Upper lobe of left lung (tissue), 6 donors: ENCODE measurements at regions not wholly inside any gene's neighbourhood (a gene's known extent, or its start where the extent isn't known, plus 50 kb on each side); places are given as distances from the start of the nearest gene placed in this dataset.

Source experiments
- ATAC-seq, 2 donors: fragments of 200-7000 bp; cut with Tn5 transposase; one replicate each; pipeline ENCODE4 v1.9.1; 2022; ENCODE audit warnings: mild to moderate bottlenecking in 2 of 2, moderate library complexity in 2 of 2; ENCODE audit not compliant: low FRiP score in 2 of 2
- DNase-seq, 2 donors: peaks; one replicate each; pipeline ENCODE4 v3.0.0-alpha.2; 2019 to 2020
- H3K27ac ChIP-seq, 4 donors: fragments of 200-600 bp; sonication (generic); one replicate each; pipeline ENCODE4 v1.5.1; 2016 to 2019
- H3K27me3 ChIP-seq, 4 donors: fragments of 200-600 bp; sonication (generic); one replicate each; pipeline ENCODE4 v1.5.1; 2017 to 2019
- H3K36me3 ChIP-seq, 4 donors: fragments of 200-600 bp; sonication (generic); one replicate each; pipeline ENCODE4 v1.5.1; 2016 to 2019
- H3K4me1 ChIP-seq, 4 donors: fragments of 200-600 bp; sonication (generic); one replicate each; pipeline ENCODE4 v1.5.1; 2018 to 2019
- H3K4me3 ChIP-seq, 4 donors: fragments of 200-600 bp; sonication (generic); one replicate each; pipeline ENCODE4 v1.5.1; 2017 to 2019; ENCODE audit warnings: mild to moderate bottlenecking in 2 of 4, moderate library complexity in 1 of 4
- H3K9me3 ChIP-seq, 4 donors: fragments of 200-600 bp; sonication (generic); one replicate each; pipeline ENCODE4 v1.5.1; 2018 to 2019
- CTCF ChIP-seq, 6 experiments: fragments of 450-650 bp in 4 of 6; fragments of 200-600 bp in 2 of 6; sonication (generic) in 2 of 6; IDR thresholded peaks; one replicate each; pipeline ENCODE4 v1.5.1; 2016 to 2019; ENCODE audit warnings: antibody characterized with exemption in 6 of 6
- EP300 ChIP-seq, 4 donors: sonication (generic); formaldehyde crosslinking; IDR thresholded peaks; one replicate each; pipeline ENCODE4 v1.5.1; 2017; ENCODE audit warnings: antibody characterized with exemption in 4 of 4, control low read depth in 2 of 4
- POLR2A ChIP-seq, 4 donors: fragments of 450-650 bp; IDR thresholded peaks; one replicate each; pipeline ENCODE4 v1.5.1; 2016 to 2017; ENCODE audit warnings: antibody characterized with exemption in 4 of 4, mild to moderate bottlenecking in 2 of 4
- POLR2AphosphoS5 ChIP-seq, 2 donors: sonication (generic); formaldehyde crosslinking; IDR thresholded peaks; one replicate each; pipeline ENCODE4 v1.5.1; 2017; ENCODE audit warnings: antibody characterized with exemption in 2 of 2
- WGBS, 2 donors: methylation state at CpG; one replicate each; pipeline ENCODE4 v1.1.5; 2017 to 2018; 5-methylcytosine and 5-hydroxymethylcytosine counted together
- donor health status: DM: no; HTN: no; CAD: no; lungs with moderate emphysema.
- donor health status: DM: no; HTN: yes; CAD: no; lungs with severe emphysema.

- Histone ChIP-seq H3K4me1 (no peaks in the 10 kb centered on the region), H3K4me3 (no peak overlapping the region), H3K27me3 (no peaks in the 10 kb centered on the region), H3K36me3 (no peaks in the 10 kb centered on the region), H3K9me3 (no peaks in the 10 kb centered on the region), H3K27ac (no peak overlapping the region)
- TF ChIP-seq CTCF (IDR thresholded peaks at IDR 0.05) (no peak), EP300 (IDR thresholded peaks at IDR 0.05) (no peak), POLR2A (IDR thresholded peaks at IDR 0.05) (no peak), POLR2AphosphoS5 (IDR thresholded peaks at IDR 0.05) (no peak)
- 74 to 79% methylated on average over 5 of the region's 5 CpGs for WGBS, 2 donors
- DNase-seq: no peak
- ATAC-seq: no peak
These were observed 1435.9 kb downstream of the BRD1 start for GRCh38 chr22:48391820-48392219.

- TF ChIP-seq POLR2AphosphoS5 (IDR thresholded peaks at IDR 0.05) (no peak), CTCF (IDR thresholded peaks at IDR 0.05) (no peak), EP300 (IDR thresholded peaks at IDR 0.05) (no peak), POLR2A (IDR thresholded peaks at IDR 0.05) (no peak)
- DNase-seq (peak in 1 of 2 donors; percentile 42), ATAC-seq (no peak)
- no peak overlapping the region for H3K4me3 ChIP-seq
- no peaks in the 10 kb centered on the region for H3K4me1 ChIP-seq
- H3K27me3 ChIP-seq: no peaks in the 10 kb centered on the region
- no peaks in the 10 kb centered on the region for H3K36me3 ChIP-seq
- peaks cover 0 to under 1% (median 0%) of the 10 kb centered on the region in 4 donors for H3K9me3 ChIP-seq
- H3K27ac ChIP-seq: no peak overlapping the region
- WGBS, 2 donors: 70 to 74% methylated on average over 16 of the region's 16 CpGs
These were observed 1436.4 kb downstream of the BRD1 start for GRCh38 chr22:48391171-48391711.

GRCh38 chr22:48389916-48390315, 1437.8 kb downstream of the BRD1 start:
- no peaks in the 10 kb centered on the region for H3K4me1 ChIP-seq
- no peaks in the 10 kb centered on the region for H3K27me3 ChIP-seq
- TF ChIP-seq CTCF (IDR thresholded peaks at IDR 0.05): no peak
- TF ChIP-seq POLR2AphosphoS5 (IDR thresholded peaks at IDR 0.05): no peak
- no peak for TF ChIP-seq POLR2A (IDR thresholded peaks at IDR 0.05)
- TF ChIP-seq EP300 (IDR thresholded peaks at IDR 0.05): no peak
- ATAC-seq (no peak), DNase-seq (no peak)
- H3K9me3 ChIP-seq: peaks cover 0 to 14% (median 5%) of the 10 kb centered on the region in 4 donors
- WGBS, 2 donors: 84 to 95% methylated on average over 8 of the region's 8 CpGs
- H3K4me3 ChIP-seq: no peak overlapping the region
- H3K27ac ChIP-seq: no peak overlapping the region
- no peaks in the 10 kb centered on the region for H3K36me3 ChIP-seq

GRCh38 chr22:48382197-48382596, 1445.5 kb downstream of the BRD1 start:
- ATAC-seq (no peak), DNase-seq (peak in 1 of 2 donors; percentile 52)
- H3K9me3 ChIP-seq: peaks cover 0 to 20% (median 7%) of the 10 kb centered on the region in 4 donors
- no peak for TF ChIP-seq POLR2A (IDR thresholded peaks at IDR 0.05)
- TF ChIP-seq EP300 (IDR thresholded peaks at IDR 0.05): no peak
- no peak for TF ChIP-seq POLR2AphosphoS5 (IDR thresholded peaks at IDR 0.05)
- no peak for TF ChIP-seq CTCF (IDR thresholded peaks at IDR 0.05)
- no peak overlapping the region for H3K4me3 ChIP-seq
- H3K36me3 ChIP-seq: no peaks in the 10 kb centered on the region
- H3K27me3 ChIP-seq: no peaks in the 10 kb centered on the region
- H3K27ac ChIP-seq: no peak overlapping the region
- no peaks in the 10 kb centered on the region for H3K4me1 ChIP-seq
- 93 to 96% methylated on average over 11 to 12 of the region's 12 CpGs for WGBS, 2 donors

- peak in 1 of 2 donors; percentile 56 for ATAC-seq
- Histone ChIP-seq H3K27me3 (no peaks in the 10 kb centered on the region), H3K4me1 (no peaks in the 10 kb centered on the region), H3K4me3 (no peak overlapping the region), H3K27ac (no peak overlapping the region), H3K36me3 (no peaks in the 10 kb centered on the region), H3K9me3 (peaks cover 0 to 9% (median 3%) of the 10 kb centered on the region in 4 donors)
- TF ChIP-seq CTCF (IDR thresholded peaks at IDR 0.05): no peak
- TF ChIP-seq EP300 (IDR thresholded peaks at IDR 0.05): no peak
- TF ChIP-seq POLR2AphosphoS5 (IDR thresholded peaks at IDR 0.05): no peak
- WGBS, 2 donors: 89 to 96% methylated on average over 11 to 12 of the region's 13 CpGs
- peak in 1 of 2 donors; percentile 63 for DNase-seq
These were observed 1447.5 kb downstream of the BRD1 start for GRCh38 chr22:48380016-48380665.
